H1 (cell line): ENCODE measurements at regions not wholly inside any gene's neighbourhood (a gene's known extent, or its start where the extent isn't known, plus 50 kb on each side); places are given as distances from the start of the nearest gene placed in this dataset.

Experiments
- GABPA ChIP-seq: IDR thresholded peaks from 2 replicates; pipeline ENCODE4 v1.6.1; 2011; ENCODE audit warnings: mild to moderate bottlenecking, low read length, moderate library complexity, borderline replicate concordance; ENCODE audit not compliant: insufficient read depth
- JUND ChIP-seq: IDR thresholded peaks from 2 replicates; pipeline ENCODE4 v1.6.1; 2011; ENCODE audit warnings: mild to moderate bottlenecking, improper control_type of control experiment, low read length
- NANOG ChIP-seq: IDR thresholded peaks from 2 replicates; pipeline ENCODE4 v1.6.1; 2011; ENCODE audit warnings: low read length, low read depth, mild to moderate bottlenecking, inconsistent platforms; ENCODE audit not compliant: insufficient read depth, poor library complexity, severe bottlenecking
- POLR2A ChIP-seq, 2 experiments: IDR thresholded peaks; 1 replicate in 1 of 2; 2 replicates in 1 of 2; pipeline ENCODE4 v1.6.1; 2011; ENCODE audit warnings: low read depth in 2 of 2, low read length in 2 of 2, mild to moderate bottlenecking in 2 of 2; ENCODE audit errors: control extremely low read depth in 1 of 2
- RFX5 ChIP-seq: IDR thresholded peaks from 2 replicates; pipeline ENCODE4 v1.6.1; 2011; ENCODE audit warnings: low read depth, low read length, improper control_type of control experiment, borderline replicate concordance
- SUZ12 ChIP-seq: fragments of 200-600 bp; sonication (generic); IDR thresholded peaks from 2 replicates; pipeline ENCODE4 v1.6.1; 2012; ENCODE audit warnings: mild to moderate bottlenecking, inconsistent platforms, low read length, moderate library complexity, mixed read lengths
- TCF12 ChIP-seq: IDR thresholded peaks from 2 replicates; pipeline ENCODE4 v1.6.1; 2011; ENCODE audit warnings: low read depth, mild to moderate bottlenecking, low read length
- TF ChIP-seq, protein P1 (sequence below): fragments of 300-600 bp; sonication (generic); IDR thresholded peaks from 2 replicates; pipeline ENCODE4 v1.7.1; 2012; ENCODE audit warnings: low read length, moderate library complexity, mild to moderate bottlenecking, inconsistent platforms; ENCODE audit not compliant: insufficient replicate concordance
- TF ChIP-seq, protein P2 (sequence below): IDR thresholded peaks from 2 replicates; pipeline ENCODE4 v1.6.1; 2012; ENCODE audit warnings: inconsistent platforms

DNA sequence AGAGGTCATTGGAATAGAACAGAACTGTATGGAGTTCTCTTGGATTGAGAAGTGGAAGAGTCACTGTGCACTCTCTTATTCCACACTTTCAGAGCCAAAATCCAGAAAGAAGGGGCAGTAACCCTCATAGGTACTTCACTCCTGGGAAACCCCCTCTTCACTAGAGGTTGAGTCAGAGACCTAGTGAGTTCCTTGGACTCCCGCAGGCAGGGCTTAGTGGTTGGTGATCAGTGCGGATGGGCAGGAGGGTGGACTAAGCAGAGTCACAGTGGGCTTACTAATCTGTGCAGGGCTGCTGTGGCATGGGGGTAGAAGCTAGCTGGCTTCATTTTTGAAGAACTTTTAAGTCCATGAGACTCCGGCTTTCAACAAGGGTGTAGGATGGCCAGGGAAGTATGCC lies 95.0 kb upstream of the MLN start (continued):
- TF ChIP-seq, protein P1, sequence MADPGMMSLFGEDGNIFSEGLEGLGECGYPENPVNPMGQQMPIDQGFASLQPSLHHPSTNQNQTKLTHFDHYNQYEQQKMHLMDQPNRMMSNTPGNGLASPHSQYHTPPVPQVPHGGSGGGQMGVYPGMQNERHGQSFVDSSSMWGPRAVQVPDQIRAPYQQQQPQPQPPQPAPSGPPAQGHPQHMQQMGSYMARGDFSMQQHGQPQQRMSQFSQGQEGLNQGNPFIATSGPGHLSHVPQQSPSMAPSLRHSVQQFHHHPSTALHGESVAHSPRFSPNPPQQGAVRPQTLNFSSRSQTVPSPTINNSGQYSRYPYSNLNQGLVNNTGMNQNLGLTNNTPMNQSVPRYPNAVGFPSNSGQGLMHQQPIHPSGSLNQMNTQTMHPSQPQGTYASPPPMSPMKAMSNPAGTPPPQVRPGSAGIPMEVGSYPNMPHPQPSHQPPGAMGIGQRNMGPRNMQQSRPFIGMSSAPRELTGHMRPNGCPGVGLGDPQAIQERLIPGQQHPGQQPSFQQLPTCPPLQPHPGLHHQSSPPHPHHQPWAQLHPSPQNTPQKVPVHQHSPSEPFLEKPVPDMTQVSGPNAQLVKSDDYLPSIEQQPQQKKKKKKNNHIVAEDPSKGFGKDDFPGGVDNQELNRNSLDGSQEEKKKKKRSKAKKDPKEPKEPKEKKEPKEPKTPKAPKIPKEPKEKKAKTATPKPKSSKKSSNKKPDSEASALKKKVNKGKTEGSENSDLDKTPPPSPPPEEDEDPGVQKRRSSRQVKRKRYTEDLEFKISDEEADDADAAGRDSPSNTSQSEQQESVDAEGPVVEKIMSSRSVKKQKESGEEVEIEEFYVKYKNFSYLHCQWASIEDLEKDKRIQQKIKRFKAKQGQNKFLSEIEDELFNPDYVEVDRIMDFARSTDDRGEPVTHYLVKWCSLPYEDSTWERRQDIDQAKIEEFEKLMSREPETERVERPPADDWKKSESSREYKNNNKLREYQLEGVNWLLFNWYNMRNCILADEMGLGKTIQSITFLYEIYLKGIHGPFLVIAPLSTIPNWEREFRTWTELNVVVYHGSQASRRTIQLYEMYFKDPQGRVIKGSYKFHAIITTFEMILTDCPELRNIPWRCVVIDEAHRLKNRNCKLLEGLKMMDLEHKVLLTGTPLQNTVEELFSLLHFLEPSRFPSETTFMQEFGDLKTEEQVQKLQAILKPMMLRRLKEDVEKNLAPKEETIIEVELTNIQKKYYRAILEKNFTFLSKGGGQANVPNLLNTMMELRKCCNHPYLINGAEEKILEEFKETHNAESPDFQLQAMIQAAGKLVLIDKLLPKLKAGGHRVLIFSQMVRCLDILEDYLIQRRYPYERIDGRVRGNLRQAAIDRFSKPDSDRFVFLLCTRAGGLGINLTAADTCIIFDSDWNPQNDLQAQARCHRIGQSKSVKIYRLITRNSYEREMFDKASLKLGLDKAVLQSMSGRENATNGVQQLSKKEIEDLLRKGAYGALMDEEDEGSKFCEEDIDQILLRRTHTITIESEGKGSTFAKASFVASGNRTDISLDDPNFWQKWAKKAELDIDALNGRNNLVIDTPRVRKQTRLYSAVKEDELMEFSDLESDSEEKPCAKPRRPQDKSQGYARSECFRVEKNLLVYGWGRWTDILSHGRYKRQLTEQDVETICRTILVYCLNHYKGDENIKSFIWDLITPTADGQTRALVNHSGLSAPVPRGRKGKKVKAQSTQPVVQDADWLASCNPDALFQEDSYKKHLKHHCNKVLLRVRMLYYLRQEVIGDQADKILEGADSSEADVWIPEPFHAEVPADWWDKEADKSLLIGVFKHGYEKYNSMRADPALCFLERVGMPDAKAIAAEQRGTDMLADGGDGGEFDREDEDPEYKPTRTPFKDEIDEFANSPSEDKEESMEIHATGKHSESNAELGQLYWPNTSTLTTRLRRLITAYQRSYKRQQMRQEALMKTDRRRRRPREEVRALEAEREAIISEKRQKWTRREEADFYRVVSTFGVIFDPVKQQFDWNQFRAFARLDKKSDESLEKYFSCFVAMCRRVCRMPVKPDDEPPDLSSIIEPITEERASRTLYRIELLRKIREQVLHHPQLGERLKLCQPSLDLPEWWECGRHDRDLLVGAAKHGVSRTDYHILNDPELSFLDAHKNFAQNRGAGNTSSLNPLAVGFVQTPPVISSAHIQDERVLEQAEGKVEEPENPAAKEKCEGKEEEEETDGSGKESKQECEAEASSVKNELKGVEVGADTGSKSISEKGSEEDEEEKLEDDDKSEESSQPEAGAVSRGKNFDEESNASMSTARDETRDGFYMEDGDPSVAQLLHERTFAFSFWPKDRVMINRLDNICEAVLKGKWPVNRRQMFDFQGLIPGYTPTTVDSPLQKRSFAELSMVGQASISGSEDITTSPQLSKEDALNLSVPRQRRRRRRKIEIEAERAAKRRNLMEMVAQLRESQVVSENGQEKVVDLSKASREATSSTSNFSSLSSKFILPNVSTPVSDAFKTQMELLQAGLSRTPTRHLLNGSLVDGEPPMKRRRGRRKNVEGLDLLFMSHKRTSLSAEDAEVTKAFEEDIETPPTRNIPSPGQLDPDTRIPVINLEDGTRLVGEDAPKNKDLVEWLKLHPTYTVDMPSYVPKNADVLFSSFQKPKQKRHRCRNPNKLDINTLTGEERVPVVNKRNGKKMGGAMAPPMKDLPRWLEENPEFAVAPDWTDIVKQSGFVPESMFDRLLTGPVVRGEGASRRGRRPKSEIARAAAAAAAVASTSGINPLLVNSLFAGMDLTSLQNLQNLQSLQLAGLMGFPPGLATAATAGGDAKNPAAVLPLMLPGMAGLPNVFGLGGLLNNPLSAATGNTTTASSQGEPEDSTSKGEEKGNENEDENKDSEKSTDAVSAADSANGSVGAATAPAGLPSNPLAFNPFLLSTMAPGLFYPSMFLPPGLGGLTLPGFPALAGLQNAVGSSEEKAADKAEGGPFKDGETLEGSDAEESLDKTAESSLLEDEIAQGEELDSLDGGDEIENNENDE = no peak
- TF ChIP-seq, protein P2, sequence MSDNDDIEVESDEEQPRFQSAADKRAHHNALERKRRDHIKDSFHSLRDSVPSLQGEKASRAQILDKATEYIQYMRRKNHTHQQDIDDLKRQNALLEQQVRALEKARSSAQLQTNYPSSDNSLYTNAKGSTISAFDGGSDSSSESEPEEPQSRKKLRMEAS = no peak
- TF ChIP-seq TCF12 (no peak), SUZ12 (no peak), RFX5 (no peak), JUND (no peak), NANOG (no peak), POLR2A (IDR thresholded peaks at IDR 0.05; ENCODE audit: control extremely low read depth in 1 of 2, low read depth in 2 of 2, low read length in 2 of 2) (no peak), GABPA (no peak)
- TF ChIP-seq, all 59 proteins: peak for 0
